Panc1 (cell line): ENCODE measurements at regions not wholly inside any gene's neighbourhood (a gene's known extent, or its start where the extent isn't known, plus 50 kb on each side); places are given as distances from the start of the nearest gene placed in this dataset.

ENCODE experiments used
- CTCF ChIP-seq: fragments of 450-650 bp; IDR thresholded peaks from 2 replicates; pipeline ENCODE4 v1.5.1; 2017; ENCODE audit warnings: mild to moderate bottlenecking
- POLR2AphosphoS5 ChIP-seq: IDR thresholded peaks from 2 replicates; pipeline ENCODE4 v1.6.1; 2012; ENCODE audit warnings: mild to moderate bottlenecking, low read depth, low read length, moderate library complexity
- REST ChIP-seq, 2 experiments: IDR thresholded peaks; 2 replicates each; pipeline ENCODE4 v1.6.1; 2011 to 2012; ENCODE audit warnings: low read depth in 2 of 2, control low read depth in 1 of 2, low read length in 1 of 2, mild to moderate bottlenecking in 1 of 2, moderate library complexity in 1 of 2; ENCODE audit not compliant: insufficient read depth in 1 of 2
- SIN3A ChIP-seq: IDR thresholded peaks from 2 replicates; pipeline ENCODE4 v1.6.1; 2012; ENCODE audit warnings: low read depth, mild to moderate bottlenecking, low read length, moderate library complexity, borderline replicate concordance; ENCODE audit not compliant: insufficient read depth
- TCF7L2 ChIP-seq: IDR thresholded peaks from 2 replicates; pipeline ENCODE4 v1.6.1; 2011; ENCODE audit warnings: mild to moderate bottlenecking, low read depth, low read length, inconsistent platforms

- no peak for TF ChIP-seq SIN3A
- no peak for TF ChIP-seq CTCF
- no peak for TF ChIP-seq TCF7L2
- no peak for TF ChIP-seq POLR2AphosphoS5
- TF ChIP-seq REST (IDR thresholded peaks at IDR 0.05; ENCODE audit: insufficient read depth in 1 of 2, low read depth in 2 of 2, low read length in 1 of 2), result no peak
Observed at GRCh38 chr12:63037746-63038712, 103.1 kb upstream of the PPM1H start.
